ENCODE measurements at regions not wholly inside any gene's neighbourhood (a gene's known extent, or its start where the extent isn't known, plus 50 kb on each side); places are given as distances from the start of the nearest gene placed in this dataset.

DNA sequence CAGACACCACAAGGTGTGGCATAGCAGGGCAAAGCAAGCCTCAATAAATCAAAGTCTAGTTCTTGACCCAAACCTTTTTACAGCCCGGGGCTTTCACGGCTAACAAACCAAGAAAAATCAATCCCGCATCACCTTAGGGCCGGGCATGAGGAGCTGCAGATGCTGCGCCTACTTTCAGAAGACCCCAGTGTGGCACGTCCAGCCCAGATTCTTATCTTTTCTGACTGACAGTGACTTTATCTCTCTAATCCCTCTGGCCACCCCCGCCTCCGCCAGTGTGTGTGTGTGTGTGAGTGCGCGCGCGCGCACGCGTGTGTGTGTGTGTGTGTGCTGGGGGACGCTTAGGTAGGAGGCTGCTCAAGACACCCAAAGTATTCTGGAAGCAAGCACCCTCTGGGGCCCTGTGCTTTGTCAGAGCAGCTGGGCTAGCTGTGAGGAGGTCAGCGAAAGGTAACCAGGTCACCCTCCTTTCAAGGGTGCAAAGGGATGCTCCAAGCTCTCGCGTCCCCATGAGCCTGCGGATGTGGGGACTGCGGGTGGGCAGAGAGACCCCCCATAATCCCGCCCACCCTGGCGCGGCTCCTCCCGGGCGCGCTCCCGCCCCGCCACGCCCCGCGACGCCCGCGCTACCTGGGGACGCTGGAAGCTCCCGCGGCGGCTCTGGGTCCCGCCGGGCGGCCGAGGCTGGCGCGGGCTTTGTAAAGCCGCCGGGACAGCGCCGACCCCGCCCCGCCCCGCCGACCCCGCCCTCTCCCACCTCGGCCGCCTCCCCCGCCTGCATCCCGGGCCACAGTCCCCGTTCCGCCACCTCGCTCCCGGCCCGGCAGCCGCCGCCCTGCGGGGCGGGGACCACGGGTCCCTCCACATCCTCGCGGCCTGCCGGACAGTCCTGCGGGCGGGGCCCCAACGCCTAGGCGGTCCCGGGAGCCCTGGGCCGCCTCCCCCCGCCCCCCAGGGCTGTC lies 57.1 kb upstream of the RHOBTB1 start:
- ChIA-PET POLR2A (no interaction called here), CTCF (interaction anchor here (0.5 kb wide), 1 partner anchor 395 kb away, joined by 3 read pairs; no protein-coding TSS in a partner anchor)
- Mint-ChIP-seq H3K27me3 (peaks cover 68% of the 10 kb centered on the region), H3K4me3 (no peak overlapping the region), H3K27ac (no peak overlapping the region), H3K36me3 (ENCODE audit: low read depth) (no peaks in the 10 kb centered on the region), H3K9me3 (no peaks in the 10 kb centered on the region), H3K4me1 (ENCODE audit: low read depth) (no peaks in the 10 kb centered on the region)
- ATAC-seq (ENCODE audit: poor library complexity): no peak
- no peak for TF ChIP-seq CTCF (IDR thresholded peaks at IDR 0.05)
- Histone ChIP-seq H3K4me1 (ENCODE audit: insufficient read depth, low read length) (no peaks in the 10 kb centered on the region), H3K27me3 (ENCODE audit: control insufficient read depth in 1 of 2, insufficient read depth in 2 of 2, low read length in 2 of 2) (peaks cover 10 to 39% of the 10 kb centered on the region in 2 experiments), H3K27ac (ENCODE audit: low read depth in 1 of 2, low read length in 2 of 2) (no peak overlapping the region), H3K9me3 (ENCODE audit: control insufficient read depth in 1 of 2, insufficient read depth in 1 of 2, low read length in 2 of 2) (peaks cover 0 to 5% of the 10 kb centered on the region in 2 experiments), H3K4me3 (ENCODE audit: low read length) (no peak overlapping the region), H3K36me3 (ENCODE audit: insufficient read depth, low read length) (no peaks in the 10 kb centered on the region)
- intact Hi-C loops (cut with DNase I, micrococcal nuclease): no loop called here
- no peak for DNase-seq

DNA sequence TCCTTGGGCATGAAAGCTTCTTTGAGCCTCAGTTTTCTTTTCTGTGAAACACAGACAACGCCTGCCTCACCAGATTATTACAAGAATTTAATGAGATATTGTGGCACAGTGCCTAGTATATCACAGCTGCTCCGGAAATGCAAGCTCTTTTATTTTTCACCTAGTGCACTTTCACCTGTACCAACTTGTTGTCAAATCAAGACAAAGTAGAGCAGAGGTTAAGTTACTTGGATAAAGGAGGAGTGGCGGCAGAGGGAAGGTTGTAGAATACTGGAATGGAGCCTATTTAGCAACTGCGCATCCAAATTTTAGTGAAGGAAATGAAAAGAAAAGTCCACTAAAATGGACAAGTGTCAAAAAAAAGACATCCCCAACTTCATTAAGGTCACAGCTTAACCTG lies 54.9 kb upstream of the RHOBTB1 start:
- Histone ChIP-seq H3K27ac (ENCODE audit: low read depth in 1 of 2, low read length in 2 of 2) (no peak overlapping the region), H3K27me3 (ENCODE audit: control insufficient read depth in 1 of 2, insufficient read depth in 2 of 2, low read length in 2 of 2) (peaks cover 10 to 39% of the 10 kb centered on the region in 2 experiments), H3K4me3 (ENCODE audit: low read length) (no peak overlapping the region), H3K36me3 (ENCODE audit: insufficient read depth, low read length) (no peaks in the 10 kb centered on the region), H3K9me3 (ENCODE audit: control insufficient read depth in 1 of 2, insufficient read depth in 1 of 2, low read length in 2 of 2) (peaks cover 0 to 5% of the 10 kb centered on the region in 2 experiments), H3K4me1 (ENCODE audit: insufficient read depth, low read length) (no peaks in the 10 kb centered on the region)
- H3K36me3 Mint-ChIP-seq (ENCODE audit: low read depth): no peaks in the 10 kb centered on the region
- no peak overlapping the region for H3K27ac Mint-ChIP-seq
- DNase-seq (no peak), ATAC-seq (ENCODE audit: poor library complexity) (no peak)
- TF ChIP-seq CTCF (IDR thresholded peaks at IDR 0.05): no peak
- CTCF ChIA-PET: no interaction called here
- H3K4me1 Mint-ChIP-seq (ENCODE audit: low read depth): no peaks in the 10 kb centered on the region
- POLR2A ChIA-PET: no interaction called here
- intact Hi-C loops (cut with DNase I, micrococcal nuclease): no loop called here
- H3K27me3 Mint-ChIP-seq: peaks cover 51% of the 10 kb centered on the region
- no peaks in the 10 kb centered on the region for H3K9me3 Mint-ChIP-seq
- no peak overlapping the region for H3K4me3 Mint-ChIP-seq

DNA sequence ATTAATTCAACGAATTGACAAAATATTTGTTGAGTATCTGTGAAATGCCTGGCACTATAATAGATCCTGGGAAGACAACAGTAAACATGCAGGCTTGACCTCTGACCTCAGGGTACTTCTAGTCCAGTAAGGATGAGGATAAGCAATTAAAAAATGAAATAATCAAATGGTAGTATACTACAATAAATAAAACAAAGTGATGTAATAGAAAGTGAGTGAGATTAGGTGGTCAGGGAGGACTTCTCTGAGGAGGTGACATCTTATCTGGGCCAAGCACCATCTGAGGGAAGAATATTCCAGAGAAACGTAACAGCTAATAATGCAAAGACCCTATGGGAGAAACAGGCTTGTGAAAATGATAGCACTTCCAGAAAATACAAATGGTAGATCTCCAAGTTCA lies 50.1 kb upstream of the RHOBTB1 start:
- Mint-ChIP-seq H3K9me3 (no peaks in the 10 kb centered on the region), H3K4me3 (no peak overlapping the region), H3K27ac (no peak overlapping the region), H3K36me3 (ENCODE audit: low read depth) (no peaks in the 10 kb centered on the region), H3K4me1 (ENCODE audit: low read depth) (no peaks in the 10 kb centered on the region), H3K27me3 (peaks cover 24% of the 10 kb centered on the region)
- H3K4me3 ChIP-seq (ENCODE audit: low read length): no peak overlapping the region
- DNase-seq (no peak), ATAC-seq (ENCODE audit: poor library complexity) (no peak)
- H3K27me3 ChIP-seq (ENCODE audit: control insufficient read depth in 1 of 2, insufficient read depth in 2 of 2, low read length in 2 of 2): peaks cover 0 to 11% of the 10 kb centered on the region in 2 experiments
- intact Hi-C loops (cut with DNase I, micrococcal nuclease): no loop called here
- H3K27ac ChIP-seq (ENCODE audit: low read depth in 1 of 2, low read length in 2 of 2): no peak overlapping the region
- H3K4me1 ChIP-seq (ENCODE audit: insufficient read depth, low read length): no peaks in the 10 kb centered on the region
- TF ChIP-seq CTCF (IDR thresholded peaks at IDR 0.05): no peak
- no peaks in the 10 kb centered on the region for H3K9me3 ChIP-seq (ENCODE audit: control insufficient read depth in 1 of 2, insufficient read depth in 1 of 2, low read length in 2 of 2)
- ChIA-PET CTCF (no interaction called here), POLR2A (no interaction called here)
- no peaks in the 10 kb centered on the region for H3K36me3 ChIP-seq (ENCODE audit: insufficient read depth, low read length)

Measured in CD4-positive, alpha-beta T cell (primary cell).